ENCODE measurements at regions not wholly inside any gene's neighbourhood (a gene's known extent, or its start where the extent isn't known, plus 50 kb on each side); places are given as distances from the start of the nearest gene placed in this dataset.

- peaks cover 24% of the 10 kb centered on the region for H3K4me1 ChIP-seq (ENCODE audit: insufficient read depth, low read length)
- H3K4me3 ChIP-seq (ENCODE audit: low read depth in 1 of 2, low read length in 2 of 2): no peak overlapping the region
- H3K9ac ChIP-seq (ENCODE audit: low read length): no peak overlapping the region
- no peak overlapping the region for H3K27ac ChIP-seq (ENCODE audit: low read depth, low read length)
- H3K36me3 ChIP-seq (ENCODE audit: insufficient read depth, low read length): no peaks in the 10 kb centered on the region
- no peaks in the 10 kb centered on the region for H3K9me3 ChIP-seq (ENCODE audit: low read length)
- no peaks in the 10 kb centered on the region for H3K27me3 ChIP-seq (ENCODE audit: control insufficient read depth in 1 of 2, insufficient read depth in 2 of 2, low read length in 2 of 2)
These were observed 388.7 kb upstream of the MGMT start for GRCh38 chr10:129078346-129078745.

GRCh38 chr10:129078746-129079145 lies 388.3 kb upstream of the MGMT start:
- no peak overlapping the region for H3K9ac ChIP-seq (ENCODE audit: low read length)
- H3K27ac ChIP-seq (ENCODE audit: low read depth, low read length): no peak overlapping the region
- no peaks in the 10 kb centered on the region for H3K9me3 ChIP-seq (ENCODE audit: low read length)
- H3K36me3 ChIP-seq (ENCODE audit: insufficient read depth, low read length): no peaks in the 10 kb centered on the region
- H3K27me3 ChIP-seq (ENCODE audit: control insufficient read depth in 1 of 2, insufficient read depth in 2 of 2, low read length in 2 of 2): no peaks in the 10 kb centered on the region
- H3K4me1 ChIP-seq (ENCODE audit: insufficient read depth, low read length): peaks cover 24% of the 10 kb centered on the region
- H3K4me3 ChIP-seq (ENCODE audit: low read depth in 1 of 2, low read length in 2 of 2): no peak overlapping the region

GRCh38 chr10:129079705-129080104 lies 387.3 kb upstream of the MGMT start:
- Histone ChIP-seq H3K36me3 (ENCODE audit: insufficient read depth, low read length) (no peaks in the 10 kb centered on the region), H3K27me3 (ENCODE audit: control insufficient read depth in 1 of 2, insufficient read depth in 2 of 2, low read length in 2 of 2) (no peaks in the 10 kb centered on the region), H3K4me1 (ENCODE audit: insufficient read depth, low read length) (peaks cover 24% of the 10 kb centered on the region), H3K9me3 (ENCODE audit: low read length) (no peaks in the 10 kb centered on the region), H3K4me3 (ENCODE audit: low read depth in 1 of 2, low read length in 2 of 2) (no peak overlapping the region), H3K9ac (ENCODE audit: low read length) (no peak overlapping the region), H3K27ac (ENCODE audit: low read depth, low read length) (no peak overlapping the region)

- Histone ChIP-seq H3K27ac (ENCODE audit: low read depth, low read length) (no peak overlapping the region), H3K9me3 (ENCODE audit: low read length) (no peaks in the 10 kb centered on the region), H3K27me3 (ENCODE audit: control insufficient read depth in 1 of 2, insufficient read depth in 2 of 2, low read length in 2 of 2) (no peaks in the 10 kb centered on the region), H3K36me3 (ENCODE audit: insufficient read depth, low read length) (no peaks in the 10 kb centered on the region), H3K4me3 (ENCODE audit: low read depth in 1 of 2, low read length in 2 of 2) (no peak overlapping the region), H3K9ac (ENCODE audit: low read length) (no peak overlapping the region), H3K4me1 (ENCODE audit: insufficient read depth, low read length) (no peaks in the 10 kb centered on the region)
These were observed 381.2 kb upstream of the MGMT start for GRCh38 chr10:129085811-129086210.

GRCh38 chr10:129089341-129089740 lies 377.7 kb upstream of the MGMT start:
- no peak overlapping the region for H3K4me3 ChIP-seq (ENCODE audit: low read depth in 1 of 2, low read length in 2 of 2)
- no peaks in the 10 kb centered on the region for H3K4me1 ChIP-seq (ENCODE audit: insufficient read depth, low read length)
- no peaks in the 10 kb centered on the region for H3K27me3 ChIP-seq (ENCODE audit: control insufficient read depth in 1 of 2, insufficient read depth in 2 of 2, low read length in 2 of 2)
- no peaks in the 10 kb centered on the region for H3K36me3 ChIP-seq (ENCODE audit: insufficient read depth, low read length)
- no peaks in the 10 kb centered on the region for H3K9me3 ChIP-seq (ENCODE audit: low read length)
- no peak overlapping the region for H3K9ac ChIP-seq (ENCODE audit: low read length)
- H3K27ac ChIP-seq (ENCODE audit: low read depth, low read length): no peak overlapping the region

DNA sequence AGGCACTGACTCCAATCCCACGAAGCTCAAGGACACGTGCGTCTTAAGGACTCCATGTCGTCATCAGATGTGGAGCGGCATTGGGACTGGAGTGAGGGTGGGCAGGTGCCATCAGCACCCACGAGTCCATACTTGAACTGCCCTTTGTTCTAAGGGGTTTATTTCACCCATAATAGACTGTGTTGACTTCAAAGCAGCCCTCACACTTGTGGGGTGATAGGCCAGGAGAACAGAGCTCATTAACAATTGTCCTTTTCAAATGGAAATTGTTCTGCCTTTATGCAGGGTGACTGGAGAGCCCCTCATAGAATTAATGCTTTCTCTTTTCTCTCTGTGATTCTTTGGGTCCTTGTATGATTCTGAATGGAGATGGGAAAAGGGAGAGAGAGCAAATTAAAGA lies 376.9 kb upstream of the MGMT start:
- Histone ChIP-seq H3K4me3 (ENCODE audit: low read depth in 1 of 2, low read length in 2 of 2) (no peak overlapping the region), H3K27ac (ENCODE audit: low read depth, low read length) (no peak overlapping the region), H3K27me3 (ENCODE audit: control insufficient read depth in 1 of 2, insufficient read depth in 2 of 2, low read length in 2 of 2) (no peaks in the 10 kb centered on the region), H3K9ac (ENCODE audit: low read length) (no peak overlapping the region), H3K4me1 (ENCODE audit: insufficient read depth, low read length) (peaks cover 5% of the 10 kb centered on the region), H3K9me3 (ENCODE audit: low read length) (no peaks in the 10 kb centered on the region), H3K36me3 (ENCODE audit: insufficient read depth, low read length) (no peaks in the 10 kb centered on the region)

DNA sequence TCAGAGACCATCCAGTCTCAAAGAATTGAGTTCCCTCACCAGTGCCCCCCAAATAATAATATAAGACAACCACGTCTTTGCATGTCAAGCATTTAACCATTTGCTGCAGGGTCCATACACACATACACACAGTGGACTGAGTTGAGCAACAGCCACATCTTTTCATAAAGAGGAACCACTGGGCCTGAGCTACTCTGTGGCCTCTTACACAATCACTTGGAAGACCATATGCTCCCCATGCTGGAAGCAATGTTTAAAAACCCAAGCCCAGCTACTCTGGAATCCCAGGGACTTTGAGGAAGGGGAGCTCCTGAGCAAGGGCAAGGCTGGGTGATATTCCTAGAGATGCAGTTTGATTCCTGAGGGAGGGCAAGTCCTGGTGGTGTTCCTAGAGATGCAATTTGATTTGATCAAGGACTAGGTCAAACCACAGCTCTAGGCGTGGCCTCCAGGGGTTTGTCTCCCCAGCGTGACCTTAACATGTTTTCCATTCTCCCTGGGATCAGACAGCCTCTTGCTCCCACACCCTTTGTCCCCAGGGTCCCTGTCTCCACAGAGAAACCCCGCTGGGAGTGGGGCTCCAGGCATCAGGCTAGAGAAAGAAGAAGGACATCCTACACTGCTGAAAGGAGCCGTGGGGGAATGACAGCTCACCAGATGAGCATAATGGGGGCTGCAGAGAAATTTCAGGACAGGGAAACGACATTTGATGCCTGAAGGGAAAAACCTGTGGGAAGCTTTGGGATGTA lies 376.2 kb upstream of the MGMT start:
- no peaks in the 10 kb centered on the region for H3K27me3 ChIP-seq (ENCODE audit: control insufficient read depth in 1 of 2, insufficient read depth in 2 of 2, low read length in 2 of 2)
- peaks cover 11% of the 10 kb centered on the region for H3K4me1 ChIP-seq (ENCODE audit: insufficient read depth, low read length)
- H3K27ac ChIP-seq (ENCODE audit: low read depth, low read length): no peak overlapping the region
- H3K9me3 ChIP-seq (ENCODE audit: low read length): no peaks in the 10 kb centered on the region
- no peak overlapping the region for H3K9ac ChIP-seq (ENCODE audit: low read length)
- H3K36me3 ChIP-seq (ENCODE audit: insufficient read depth, low read length): no peaks in the 10 kb centered on the region
- no peak overlapping the region for H3K4me3 ChIP-seq (ENCODE audit: low read depth in 1 of 2, low read length in 2 of 2)

DNA sequence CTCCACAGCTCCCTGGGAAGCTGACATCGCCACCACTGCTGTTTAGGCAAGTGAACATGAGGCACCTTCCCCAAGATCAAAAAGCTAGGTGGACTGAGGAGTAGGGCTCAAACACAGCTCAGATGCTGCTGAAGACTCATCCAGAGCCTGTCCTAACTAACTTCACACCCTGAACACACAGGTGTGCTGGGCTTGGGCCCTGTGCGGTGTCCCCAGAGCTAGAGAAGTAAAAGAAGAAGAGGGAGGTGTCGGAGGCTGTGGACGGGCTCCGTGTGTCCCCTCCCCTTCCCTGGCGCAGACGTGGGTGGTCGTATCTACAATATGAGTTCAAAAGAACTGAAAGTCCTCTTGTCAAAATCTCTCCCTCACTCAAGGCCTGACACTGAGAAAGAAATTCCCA lies 373.4 kb upstream of the MGMT start:
- Histone ChIP-seq H3K27me3 (ENCODE audit: control insufficient read depth in 1 of 2, insufficient read depth in 2 of 2, low read length in 2 of 2) (no peaks in the 10 kb centered on the region), H3K9me3 (ENCODE audit: low read length) (no peaks in the 10 kb centered on the region), H3K36me3 (ENCODE audit: insufficient read depth, low read length) (no peaks in the 10 kb centered on the region), H3K4me1 (ENCODE audit: insufficient read depth, low read length) (peaks cover 32% of the 10 kb centered on the region), H3K27ac (ENCODE audit: low read depth, low read length) (no peak overlapping the region), H3K4me3 (ENCODE audit: low read depth in 1 of 2, low read length in 2 of 2) (no peak overlapping the region), H3K9ac (ENCODE audit: low read length) (no peak overlapping the region)

GRCh38 chr10:129094233-129094632 lies 372.8 kb upstream of the MGMT start:
- H3K9me3 ChIP-seq (ENCODE audit: low read length): no peaks in the 10 kb centered on the region
- no peak overlapping the region for H3K27ac ChIP-seq (ENCODE audit: low read depth, low read length)
- no peaks in the 10 kb centered on the region for H3K36me3 ChIP-seq (ENCODE audit: insufficient read depth, low read length)
- no peak overlapping the region for H3K9ac ChIP-seq (ENCODE audit: low read length)
- H3K27me3 ChIP-seq (ENCODE audit: control insufficient read depth in 1 of 2, insufficient read depth in 2 of 2, low read length in 2 of 2): no peaks in the 10 kb centered on the region
- H3K4me3 ChIP-seq (ENCODE audit: low read depth in 1 of 2, low read length in 2 of 2): no peak overlapping the region
- H3K4me1 ChIP-seq (ENCODE audit: insufficient read depth, low read length): peaks cover 32% of the 10 kb centered on the region

DNA sequence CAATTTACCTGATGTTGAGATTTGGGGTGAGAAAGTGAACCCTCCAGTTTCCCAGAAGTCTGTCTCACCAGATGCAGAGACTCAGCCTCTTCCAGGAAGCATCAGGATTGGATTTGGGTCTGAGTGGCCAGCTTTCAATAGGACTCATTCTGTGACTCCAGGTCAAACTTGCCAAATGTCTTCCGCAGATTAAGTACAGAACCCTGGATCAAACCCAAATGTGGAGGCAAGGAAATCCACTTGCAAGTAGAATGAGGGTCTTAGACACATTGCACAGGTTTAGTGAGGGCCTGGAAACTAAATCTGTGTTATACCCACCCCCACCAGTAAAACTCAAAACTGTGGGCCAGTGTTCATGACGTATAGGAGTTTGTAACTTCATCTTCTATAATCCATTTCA lies 372.2 kb upstream of the MGMT start:
- Histone ChIP-seq H3K4me3 (ENCODE audit: low read depth in 1 of 2, low read length in 2 of 2) (no peak overlapping the region), H3K27ac (ENCODE audit: low read depth, low read length) (no peak overlapping the region), H3K27me3 (ENCODE audit: control insufficient read depth in 1 of 2, insufficient read depth in 2 of 2, low read length in 2 of 2) (no peaks in the 10 kb centered on the region), H3K36me3 (ENCODE audit: insufficient read depth, low read length) (no peaks in the 10 kb centered on the region), H3K9ac (ENCODE audit: low read length) (no peak overlapping the region), H3K9me3 (ENCODE audit: low read length) (no peaks in the 10 kb centered on the region), H3K4me1 (ENCODE audit: insufficient read depth, low read length) (peaks cover 32% of the 10 kb centered on the region)

GRCh38 chr10:129095680-129096064 lies 371.4 kb upstream of the MGMT start:
- Histone ChIP-seq H3K27me3 (ENCODE audit: control insufficient read depth in 1 of 2, insufficient read depth in 2 of 2, low read length in 2 of 2) (no peaks in the 10 kb centered on the region), H3K27ac (ENCODE audit: low read depth, low read length) (peak overlapping the region; percentile 7), H3K9me3 (ENCODE audit: low read length) (no peaks in the 10 kb centered on the region), H3K4me1 (ENCODE audit: insufficient read depth, low read length) (peaks cover 32% of the 10 kb centered on the region), H3K36me3 (ENCODE audit: insufficient read depth, low read length) (no peaks in the 10 kb centered on the region), H3K9ac (ENCODE audit: low read length) (no peak overlapping the region), H3K4me3 (ENCODE audit: low read depth in 1 of 2, low read length in 2 of 2) (no peak overlapping the region)

Measured in muscle layer of colon (tissue), 2 donors.